ENCODE measurements at regions not wholly inside any gene's neighbourhood (a gene's known extent, or its start where the extent isn't known, plus 50 kb on each side); places are given as distances from the start of the nearest gene placed in this dataset.

GRCh38 chr6:141169419-141169818 lies 963.3 kb upstream of the GJE1 start:
- no peak overlapping the region for H3K9ac ChIP-seq (ENCODE audit: low read length)
- no peak overlapping the region for H3K4me3 ChIP-seq (ENCODE audit: low read length)
- no peak overlapping the region for H3K27ac ChIP-seq (ENCODE audit: low read depth, low read length)
- H3K27me3 ChIP-seq (ENCODE audit: control insufficient read depth, insufficient read depth, low read length) = no peaks in the 10 kb centered on the region
- no peaks in the 10 kb centered on the region for H3K4me1 ChIP-seq (ENCODE audit: control insufficient read depth, insufficient read depth, low read length)
- no peaks in the 10 kb centered on the region for H3K36me3 ChIP-seq (ENCODE audit: control insufficient read depth, insufficient read depth, low read length)

- no peaks in the 10 kb centered on the region for H3K27me3 ChIP-seq (ENCODE audit: control insufficient read depth, insufficient read depth, low read length)
- H3K4me1 ChIP-seq (ENCODE audit: control insufficient read depth, insufficient read depth, low read length) = no peaks in the 10 kb centered on the region
- H3K27ac ChIP-seq (ENCODE audit: low read depth, low read length) = no peak overlapping the region
- H3K36me3 ChIP-seq (ENCODE audit: control insufficient read depth, insufficient read depth, low read length) = no peaks in the 10 kb centered on the region
- no peak overlapping the region for H3K9ac ChIP-seq (ENCODE audit: low read length)
- no peak overlapping the region for H3K4me3 ChIP-seq (ENCODE audit: low read length)
These were observed 964.8 kb upstream of the GJE1 start for GRCh38 chr6:141167945-141168344.

- Histone ChIP-seq H3K4me3 (ENCODE audit: low read length) (no peak overlapping the region), H3K36me3 (ENCODE audit: control insufficient read depth, insufficient read depth, low read length) (no peaks in the 10 kb centered on the region), H3K9ac (ENCODE audit: low read length) (no peak overlapping the region), H3K27me3 (ENCODE audit: control insufficient read depth, insufficient read depth, low read length) (no peaks in the 10 kb centered on the region), H3K27ac (ENCODE audit: low read depth, low read length) (no peak overlapping the region), H3K4me1 (ENCODE audit: control insufficient read depth, insufficient read depth, low read length) (no peaks in the 10 kb centered on the region)
These were observed 967.6 kb upstream of the GJE1 start for GRCh38 chr6:141165002-141165665.

GRCh38 chr6:141164042-141164743 lies 968.5 kb upstream of the GJE1 start:
- Histone ChIP-seq H3K4me3 (ENCODE audit: low read length) (no peak overlapping the region), H3K36me3 (ENCODE audit: control insufficient read depth, insufficient read depth, low read length) (no peaks in the 10 kb centered on the region), H3K27ac (ENCODE audit: low read depth, low read length) (no peak overlapping the region)

GRCh38 chr6:141163107-141163506 lies 969.6 kb upstream of the GJE1 start:
- no peaks in the 10 kb centered on the region for H3K27me3 ChIP-seq (ENCODE audit: control insufficient read depth, insufficient read depth, low read length)
- no peaks in the 10 kb centered on the region for H3K36me3 ChIP-seq (ENCODE audit: control insufficient read depth, insufficient read depth, low read length)
- no peak overlapping the region for H3K27ac ChIP-seq (ENCODE audit: low read depth, low read length)
- H3K4me1 ChIP-seq (ENCODE audit: control insufficient read depth, insufficient read depth, low read length) = no peaks in the 10 kb centered on the region
- no peak overlapping the region for H3K9ac ChIP-seq (ENCODE audit: low read length)
- H3K4me3 ChIP-seq (ENCODE audit: low read length) = no peak overlapping the region

More at GRCh38 chr6:141164042-141164743, 968.5 kb upstream of the GJE1 start:
- Histone ChIP-seq H3K4me1 (ENCODE audit: control insufficient read depth, insufficient read depth, low read length) (no peaks in the 10 kb centered on the region), H3K27me3 (ENCODE audit: control insufficient read depth, insufficient read depth, low read length) (no peaks in the 10 kb centered on the region), H3K9ac (ENCODE audit: low read length) (no peak overlapping the region)

GRCh38 chr6:141158740-141159139 lies 974.0 kb upstream of the GJE1 start:
- H3K27me3 ChIP-seq (ENCODE audit: control insufficient read depth, insufficient read depth, low read length) = no peaks in the 10 kb centered on the region
- no peaks in the 10 kb centered on the region for H3K36me3 ChIP-seq (ENCODE audit: control insufficient read depth, insufficient read depth, low read length)
- H3K9ac ChIP-seq (ENCODE audit: low read length) = no peak overlapping the region
- H3K27ac ChIP-seq (ENCODE audit: low read depth, low read length) = no peak overlapping the region
- H3K4me3 ChIP-seq (ENCODE audit: low read length) = no peak overlapping the region
- no peaks in the 10 kb centered on the region for H3K4me1 ChIP-seq (ENCODE audit: control insufficient read depth, insufficient read depth, low read length)

GRCh38 chr6:141153563-141153962 lies 979.2 kb upstream of the GJE1 start:
- H3K4me3 ChIP-seq (ENCODE audit: low read length) = no peak overlapping the region
- no peaks in the 10 kb centered on the region for H3K36me3 ChIP-seq (ENCODE audit: control insufficient read depth, insufficient read depth, low read length)
- no peak overlapping the region for H3K27ac ChIP-seq (ENCODE audit: low read depth, low read length)
- no peak overlapping the region for H3K9ac ChIP-seq (ENCODE audit: low read length)
- H3K27me3 ChIP-seq (ENCODE audit: control insufficient read depth, insufficient read depth, low read length) = no peaks in the 10 kb centered on the region
- H3K4me1 ChIP-seq (ENCODE audit: control insufficient read depth, insufficient read depth, low read length) = no peaks in the 10 kb centered on the region

- H3K9ac ChIP-seq (ENCODE audit: low read length) = no peak overlapping the region
- no peaks in the 10 kb centered on the region for H3K36me3 ChIP-seq (ENCODE audit: control insufficient read depth, insufficient read depth, low read length)
- no peaks in the 10 kb centered on the region for H3K27me3 ChIP-seq (ENCODE audit: control insufficient read depth, insufficient read depth, low read length)
- H3K4me3 ChIP-seq (ENCODE audit: low read length) = no peak overlapping the region
- no peak overlapping the region for H3K27ac ChIP-seq (ENCODE audit: low read depth, low read length)
- H3K4me1 ChIP-seq (ENCODE audit: control insufficient read depth, insufficient read depth, low read length) = no peaks in the 10 kb centered on the region
These were observed 979.8 kb upstream of the GJE1 start for GRCh38 chr6:141152951-141153350.

- H3K9ac ChIP-seq (ENCODE audit: low read length) = no peak overlapping the region
These were observed 980.9 kb upstream of the GJE1 start for GRCh38 chr6:141151710-141152417.

GRCh38 chr6:141141870-141142269 lies 990.9 kb upstream of the GJE1 start:
- no peaks in the 10 kb centered on the region for H3K36me3 ChIP-seq (ENCODE audit: control insufficient read depth, insufficient read depth, low read length)
- H3K9ac ChIP-seq (ENCODE audit: low read length) = no peak overlapping the region
- no peak overlapping the region for H3K27ac ChIP-seq (ENCODE audit: low read depth, low read length)
- no peaks in the 10 kb centered on the region for H3K27me3 ChIP-seq (ENCODE audit: control insufficient read depth, insufficient read depth, low read length)
- no peaks in the 10 kb centered on the region for H3K4me1 ChIP-seq (ENCODE audit: control insufficient read depth, insufficient read depth, low read length)
- H3K4me3 ChIP-seq (ENCODE audit: low read length) = no peak overlapping the region

More at GRCh38 chr6:141151710-141152417, 980.9 kb upstream of the GJE1 start:
- Histone ChIP-seq H3K4me1 (ENCODE audit: control insufficient read depth, insufficient read depth, low read length) (no peaks in the 10 kb centered on the region), H3K27me3 (ENCODE audit: control insufficient read depth, insufficient read depth, low read length) (no peaks in the 10 kb centered on the region), H3K4me3 (ENCODE audit: low read length) (no peak overlapping the region), H3K27ac (ENCODE audit: low read depth, low read length) (no peak overlapping the region), H3K36me3 (ENCODE audit: control insufficient read depth, insufficient read depth, low read length) (no peaks in the 10 kb centered on the region)

GRCh38 chr6:141140905-141141304 lies 991.8 kb upstream of the GJE1 start:
- Histone ChIP-seq H3K36me3 (ENCODE audit: control insufficient read depth, insufficient read depth, low read length) (no peaks in the 10 kb centered on the region), H3K4me3 (ENCODE audit: low read length) (no peak overlapping the region), H3K9ac (ENCODE audit: low read length) (no peak overlapping the region), H3K27ac (ENCODE audit: low read depth, low read length) (no peak overlapping the region), H3K4me1 (ENCODE audit: control insufficient read depth, insufficient read depth, low read length) (no peaks in the 10 kb centered on the region), H3K27me3 (ENCODE audit: control insufficient read depth, insufficient read depth, low read length) (no peaks in the 10 kb centered on the region)

GRCh38 chr6:141139461-141139860 lies 993.3 kb upstream of the GJE1 start:
- Histone ChIP-seq H3K36me3 (ENCODE audit: control insufficient read depth, insufficient read depth, low read length) (no peaks in the 10 kb centered on the region), H3K27ac (ENCODE audit: low read depth, low read length) (no peak overlapping the region), H3K9ac (ENCODE audit: low read length) (no peak overlapping the region), H3K4me1 (ENCODE audit: control insufficient read depth, insufficient read depth, low read length) (no peaks in the 10 kb centered on the region), H3K4me3 (ENCODE audit: low read length) (no peak overlapping the region), H3K27me3 (ENCODE audit: control insufficient read depth, insufficient read depth, low read length) (no peaks in the 10 kb centered on the region)

Data from rectal smooth muscle tissue (tissue), 1 donor.